MM.1S (cell line): ENCODE measurements at regions not wholly inside any gene's neighbourhood (a gene's known extent, or its start where the extent isn't known, plus 50 kb on each side); places are given as distances from the start of the nearest gene placed in this dataset.

Experiments used
- EZH2 ChIP-seq: fragments of 300-600 bp; sonication (generic); optimal IDR thresholded peaks from 2 replicates; pipeline ENCODE3; 2017; ENCODE audit warnings: low read depth, mild to moderate bottlenecking, antibody characterized with exemption, low read length, mixed read lengths
- EZH2phosphoT487 ChIP-seq: fragments of 300-600 bp; sonication (generic); IDR thresholded peaks from 2 replicates; pipeline ENCODE4 v1.6.1; 2018; ENCODE audit warnings: antibody characterized with exemption, low read length
- TF ChIP-seq, protein P1 (sequence below): fragments of 300-600 bp; sonication (generic); IDR thresholded peaks from 2 replicates; pipeline ENCODE4 v1.5.1; 2016; ENCODE audit warnings: antibody characterized with exemption, low read length, mixed read lengths

GRCh38 chr12:131610891-131611290, 100.0 kb upstream of the SFSWAP start:
- TF ChIP-seq, protein P1, sequence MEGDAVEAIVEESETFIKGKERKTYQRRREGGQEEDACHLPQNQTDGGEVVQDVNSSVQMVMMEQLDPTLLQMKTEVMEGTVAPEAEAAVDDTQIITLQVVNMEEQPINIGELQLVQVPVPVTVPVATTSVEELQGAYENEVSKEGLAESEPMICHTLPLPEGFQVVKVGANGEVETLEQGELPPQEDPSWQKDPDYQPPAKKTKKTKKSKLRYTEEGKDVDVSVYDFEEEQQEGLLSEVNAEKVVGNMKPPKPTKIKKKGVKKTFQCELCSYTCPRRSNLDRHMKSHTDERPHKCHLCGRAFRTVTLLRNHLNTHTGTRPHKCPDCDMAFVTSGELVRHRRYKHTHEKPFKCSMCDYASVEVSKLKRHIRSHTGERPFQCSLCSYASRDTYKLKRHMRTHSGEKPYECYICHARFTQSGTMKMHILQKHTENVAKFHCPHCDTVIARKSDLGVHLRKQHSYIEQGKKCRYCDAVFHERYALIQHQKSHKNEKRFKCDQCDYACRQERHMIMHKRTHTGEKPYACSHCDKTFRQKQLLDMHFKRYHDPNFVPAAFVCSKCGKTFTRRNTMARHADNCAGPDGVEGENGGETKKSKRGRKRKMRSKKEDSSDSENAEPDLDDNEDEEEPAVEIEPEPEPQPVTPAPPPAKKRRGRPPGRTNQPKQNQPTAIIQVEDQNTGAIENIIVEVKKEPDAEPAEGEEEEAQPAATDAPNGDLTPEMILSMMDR: no peak
- no peak for TF ChIP-seq EZH2phosphoT487
- no peak for TF ChIP-seq EZH2
